ENCODE measurements at regions not wholly inside any gene's neighbourhood (a gene's known extent, or its start where the extent isn't known, plus 50 kb on each side); places are given as distances from the start of the nearest gene placed in this dataset.

DNA sequence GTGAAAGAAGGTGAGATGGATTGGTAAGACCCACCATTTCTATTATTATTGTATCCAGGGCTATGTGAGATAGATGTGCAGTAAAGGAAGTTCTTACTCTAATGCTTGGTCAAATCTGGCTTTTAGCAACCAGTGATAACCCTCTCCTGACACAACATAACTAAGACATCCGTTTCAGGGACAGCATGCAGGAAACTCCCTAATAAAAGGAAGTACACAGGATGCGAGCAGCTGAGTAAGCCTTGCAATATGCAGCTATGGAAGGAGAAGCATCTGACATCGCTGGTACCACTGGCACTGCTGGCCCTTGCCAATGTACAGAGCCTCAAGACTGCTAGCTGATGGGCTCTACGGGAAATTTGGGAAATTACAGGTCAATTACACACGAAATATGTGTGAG lies 662.3 kb downstream of the NR2F2 start:
- peaks cover 19% of the 10 kb centered on the region for H3K9me3 Mint-ChIP-seq (ENCODE audit: unreplicated experiment)
- CTCF ChIA-PET = no interaction called here

DNA sequence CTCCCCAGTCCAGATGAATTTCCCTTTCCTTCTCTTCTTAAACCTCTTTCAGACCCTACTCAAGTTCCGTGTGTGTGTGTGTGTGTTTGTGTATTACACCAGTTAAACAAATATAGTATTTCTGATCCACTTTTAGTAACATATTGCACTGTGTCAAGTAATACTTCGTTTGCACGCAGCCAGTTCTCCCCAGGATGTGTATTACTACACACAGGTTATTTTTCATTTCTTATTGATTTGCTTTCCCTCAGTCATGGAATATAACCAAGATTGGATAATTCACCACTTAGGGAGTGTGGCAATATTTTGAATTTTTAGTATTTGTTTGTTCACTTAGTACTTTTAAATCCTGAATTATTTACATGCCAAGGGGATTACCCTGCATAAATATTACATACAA lies 667.0 kb downstream of the NR2F2 start:
- no TSS peak for BruUV-seq (replicated peaks)
- intact Hi-C loops (cut with micrococcal nuclease; ENCODE audit: unreplicated experiment) = no loop called here
- H3K9me3 Mint-ChIP-seq (ENCODE audit: unreplicated experiment) = no peaks in the 10 kb centered on the region
- H3K9me3 ChIP-seq = no peaks in the 10 kb centered on the region
- peaks cover 2% of the 10 kb centered on the region for H3K27me3 Mint-ChIP-seq (ENCODE audit: insufficient read depth, unreplicated experiment)
- TF ChIP-seq CTCF (IDR thresholded peaks at IDR 0.05; ENCODE audit: insufficient read depth in 1 of 2, low read depth in 1 of 2, low read length in 1 of 2, severe bottlenecking in 1 of 2, unreplicated experiment in 1 of 2) = no peak
- no peak for DNase-seq
- CTCF ChIA-PET = no interaction called here
- no peak overlapping the region for H3K4me3 Mint-ChIP-seq (ENCODE audit: unreplicated experiment)
- no peak overlapping the region for H3K27ac Mint-ChIP-seq (ENCODE audit: unreplicated experiment)
- H3K4me3 ChIP-seq (ENCODE audit: low read depth, low read length) = no peak overlapping the region
- no peaks in the 10 kb centered on the region for H3K36me3 Mint-ChIP-seq (ENCODE audit: insufficient read depth, unreplicated experiment)
- POLR2A ChIA-PET = no interaction called here
- no peaks in the 10 kb centered on the region for H3K4me1 ChIP-seq
- H3K36me3 ChIP-seq (ENCODE audit: control insufficient read depth, insufficient read depth, low read length) = no peaks in the 10 kb centered on the region
- no peaks in the 10 kb centered on the region for H3K27me3 ChIP-seq (replicated peaks; ENCODE audit: control insufficient read depth, insufficient read depth, low read length)
- H3K4me1 Mint-ChIP-seq (ENCODE audit: low read depth, unreplicated experiment) = no peaks in the 10 kb centered on the region

More for the DNA sequence above, 662.3 kb downstream of the NR2F2 start:
- intact Hi-C loops (cut with micrococcal nuclease; ENCODE audit: unreplicated experiment) = no loop called here
- BruUV-seq (replicated peaks) = no TSS peak
- Histone ChIP-seq H3K36me3 (ENCODE audit: control insufficient read depth, insufficient read depth, low read length) (no peaks in the 10 kb centered on the region), H3K9me3 (peaks cover 11% of the 10 kb centered on the region), H3K27me3 (replicated peaks; ENCODE audit: control insufficient read depth, insufficient read depth, low read length) (no peaks in the 10 kb centered on the region), H3K4me3 (ENCODE audit: low read depth, low read length) (no peak overlapping the region), H3K4me1 (no peaks in the 10 kb centered on the region)
- Mint-ChIP-seq H3K27me3 (ENCODE audit: insufficient read depth, unreplicated experiment) (peaks cover 2% of the 10 kb centered on the region), H3K36me3 (ENCODE audit: insufficient read depth, unreplicated experiment) (no peaks in the 10 kb centered on the region), H3K4me1 (ENCODE audit: low read depth, unreplicated experiment) (no peaks in the 10 kb centered on the region), H3K4me3 (ENCODE audit: unreplicated experiment) (no peak overlapping the region), H3K27ac (ENCODE audit: unreplicated experiment) (no peak overlapping the region)
- POLR2A ChIA-PET = no interaction called here
- no peak for DNase-seq
- TF ChIP-seq CTCF (IDR thresholded peaks at IDR 0.05; ENCODE audit: insufficient read depth in 1 of 2, low read depth in 1 of 2, low read length in 1 of 2, severe bottlenecking in 1 of 2, unreplicated experiment in 1 of 2) = no peak

GRCh38 chr15:97009031-97009431 lies 678.5 kb downstream of the NR2F2 start:
- ChIA-PET CTCF (no interaction called here), POLR2A (no interaction called here)
- Mint-ChIP-seq H3K27ac (ENCODE audit: unreplicated experiment) (no peak overlapping the region), H3K9me3 (ENCODE audit: unreplicated experiment) (no peaks in the 10 kb centered on the region), H3K27me3 (ENCODE audit: insufficient read depth, unreplicated experiment) (no peaks in the 10 kb centered on the region), H3K4me3 (ENCODE audit: unreplicated experiment) (no peak overlapping the region), H3K36me3 (ENCODE audit: insufficient read depth, unreplicated experiment) (no peaks in the 10 kb centered on the region), H3K4me1 (ENCODE audit: low read depth, unreplicated experiment) (peaks cover 7% of the 10 kb centered on the region)
- BruUV-seq (replicated peaks) = no TSS peak
- Histone ChIP-seq H3K36me3 (ENCODE audit: control insufficient read depth, insufficient read depth, low read length) (no peaks in the 10 kb centered on the region), H3K4me3 (ENCODE audit: low read depth, low read length) (no peak overlapping the region), H3K9me3 (no peaks in the 10 kb centered on the region), H3K4me1 (peaks cover 22% of the 10 kb centered on the region), H3K27me3 (replicated peaks; ENCODE audit: control insufficient read depth, insufficient read depth, low read length) (no peaks in the 10 kb centered on the region)
- no peak for DNase-seq
- intact Hi-C loops (cut with micrococcal nuclease; ENCODE audit: unreplicated experiment) = no loop called here
- TF ChIP-seq CTCF (IDR thresholded peaks at IDR 0.05; ENCODE audit: insufficient read depth in 1 of 2, low read depth in 1 of 2, low read length in 1 of 2, severe bottlenecking in 1 of 2, unreplicated experiment in 1 of 2) = no peak
